ENCODE measurements at regions not wholly inside any gene's neighbourhood (a gene's known extent, or its start where the extent isn't known, plus 50 kb on each side); places are given as distances from the start of the nearest gene placed in this dataset.

DNA sequence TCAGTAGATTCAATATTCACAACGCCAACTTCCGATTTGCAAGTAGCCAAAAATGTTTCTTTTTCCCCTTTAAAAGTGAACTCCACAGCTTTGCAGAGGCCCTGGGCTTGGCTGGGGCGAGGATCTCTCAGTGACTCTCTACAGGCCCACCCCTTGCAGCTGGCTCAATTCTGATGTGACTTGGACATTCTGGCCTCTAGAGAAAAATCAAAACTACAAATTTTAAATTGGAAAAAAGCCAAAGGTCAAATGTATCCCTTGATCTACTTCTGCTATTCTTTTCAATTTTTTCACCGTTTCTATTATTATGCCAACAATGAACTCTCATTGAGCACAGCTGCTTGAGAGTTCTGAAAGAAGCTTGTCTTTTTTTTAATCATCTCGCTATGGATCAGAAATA, 245.9 kb upstream of the HS3ST5 start:
- Histone ChIP-seq H3K79me2 (replicated peaks; ENCODE audit: insufficient read depth) (no peaks in the 10 kb centered on the region), H3F3A (replicated peaks; ENCODE audit: low read depth) (no peaks in the 10 kb centered on the region), H2AFZ (no peak overlapping the region), H3K4me3 (no peak overlapping the region), H3K9me2 (ENCODE audit: insufficient read depth) (no peaks in the 10 kb centered on the region), H3K4me2 (no peak overlapping the region), H3K4me1 (ENCODE audit: insufficient read depth) (no peaks in the 10 kb centered on the region), H3K36me3 (ENCODE audit: insufficient read depth) (no peaks in the 10 kb centered on the region), H3K27ac (ENCODE audit: low read depth) (no peak overlapping the region), H3K27me3 (ENCODE audit: insufficient read depth) (no peaks in the 10 kb centered on the region), H4K20me1 (replicated peaks; ENCODE audit: insufficient read depth) (no peaks in the 10 kb centered on the region)
- H3K4me1 Mint-ChIP-seq = no peaks in the 10 kb centered on the region; the same call in 2 of the 3 replicates
- peaks cover 24% of the 10 kb centered on the region for H3K9me3 Mint-ChIP-seq
- H3K27ac Mint-ChIP-seq = no peak overlapping the region
- no peak overlapping the region for H3K4me3 Mint-ChIP-seq
- TF ChIP-seq, protein P1, sequence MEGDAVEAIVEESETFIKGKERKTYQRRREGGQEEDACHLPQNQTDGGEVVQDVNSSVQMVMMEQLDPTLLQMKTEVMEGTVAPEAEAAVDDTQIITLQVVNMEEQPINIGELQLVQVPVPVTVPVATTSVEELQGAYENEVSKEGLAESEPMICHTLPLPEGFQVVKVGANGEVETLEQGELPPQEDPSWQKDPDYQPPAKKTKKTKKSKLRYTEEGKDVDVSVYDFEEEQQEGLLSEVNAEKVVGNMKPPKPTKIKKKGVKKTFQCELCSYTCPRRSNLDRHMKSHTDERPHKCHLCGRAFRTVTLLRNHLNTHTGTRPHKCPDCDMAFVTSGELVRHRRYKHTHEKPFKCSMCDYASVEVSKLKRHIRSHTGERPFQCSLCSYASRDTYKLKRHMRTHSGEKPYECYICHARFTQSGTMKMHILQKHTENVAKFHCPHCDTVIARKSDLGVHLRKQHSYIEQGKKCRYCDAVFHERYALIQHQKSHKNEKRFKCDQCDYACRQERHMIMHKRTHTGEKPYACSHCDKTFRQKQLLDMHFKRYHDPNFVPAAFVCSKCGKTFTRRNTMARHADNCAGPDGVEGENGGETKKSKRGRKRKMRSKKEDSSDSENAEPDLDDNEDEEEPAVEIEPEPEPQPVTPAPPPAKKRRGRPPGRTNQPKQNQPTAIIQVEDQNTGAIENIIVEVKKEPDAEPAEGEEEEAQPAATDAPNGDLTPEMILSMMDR (conservative IDR thresholded peaks at IDR 0.05; ENCODE audit: low read depth in 2 of 2) = no peak
- TF ChIP-seq, protein P2, sequence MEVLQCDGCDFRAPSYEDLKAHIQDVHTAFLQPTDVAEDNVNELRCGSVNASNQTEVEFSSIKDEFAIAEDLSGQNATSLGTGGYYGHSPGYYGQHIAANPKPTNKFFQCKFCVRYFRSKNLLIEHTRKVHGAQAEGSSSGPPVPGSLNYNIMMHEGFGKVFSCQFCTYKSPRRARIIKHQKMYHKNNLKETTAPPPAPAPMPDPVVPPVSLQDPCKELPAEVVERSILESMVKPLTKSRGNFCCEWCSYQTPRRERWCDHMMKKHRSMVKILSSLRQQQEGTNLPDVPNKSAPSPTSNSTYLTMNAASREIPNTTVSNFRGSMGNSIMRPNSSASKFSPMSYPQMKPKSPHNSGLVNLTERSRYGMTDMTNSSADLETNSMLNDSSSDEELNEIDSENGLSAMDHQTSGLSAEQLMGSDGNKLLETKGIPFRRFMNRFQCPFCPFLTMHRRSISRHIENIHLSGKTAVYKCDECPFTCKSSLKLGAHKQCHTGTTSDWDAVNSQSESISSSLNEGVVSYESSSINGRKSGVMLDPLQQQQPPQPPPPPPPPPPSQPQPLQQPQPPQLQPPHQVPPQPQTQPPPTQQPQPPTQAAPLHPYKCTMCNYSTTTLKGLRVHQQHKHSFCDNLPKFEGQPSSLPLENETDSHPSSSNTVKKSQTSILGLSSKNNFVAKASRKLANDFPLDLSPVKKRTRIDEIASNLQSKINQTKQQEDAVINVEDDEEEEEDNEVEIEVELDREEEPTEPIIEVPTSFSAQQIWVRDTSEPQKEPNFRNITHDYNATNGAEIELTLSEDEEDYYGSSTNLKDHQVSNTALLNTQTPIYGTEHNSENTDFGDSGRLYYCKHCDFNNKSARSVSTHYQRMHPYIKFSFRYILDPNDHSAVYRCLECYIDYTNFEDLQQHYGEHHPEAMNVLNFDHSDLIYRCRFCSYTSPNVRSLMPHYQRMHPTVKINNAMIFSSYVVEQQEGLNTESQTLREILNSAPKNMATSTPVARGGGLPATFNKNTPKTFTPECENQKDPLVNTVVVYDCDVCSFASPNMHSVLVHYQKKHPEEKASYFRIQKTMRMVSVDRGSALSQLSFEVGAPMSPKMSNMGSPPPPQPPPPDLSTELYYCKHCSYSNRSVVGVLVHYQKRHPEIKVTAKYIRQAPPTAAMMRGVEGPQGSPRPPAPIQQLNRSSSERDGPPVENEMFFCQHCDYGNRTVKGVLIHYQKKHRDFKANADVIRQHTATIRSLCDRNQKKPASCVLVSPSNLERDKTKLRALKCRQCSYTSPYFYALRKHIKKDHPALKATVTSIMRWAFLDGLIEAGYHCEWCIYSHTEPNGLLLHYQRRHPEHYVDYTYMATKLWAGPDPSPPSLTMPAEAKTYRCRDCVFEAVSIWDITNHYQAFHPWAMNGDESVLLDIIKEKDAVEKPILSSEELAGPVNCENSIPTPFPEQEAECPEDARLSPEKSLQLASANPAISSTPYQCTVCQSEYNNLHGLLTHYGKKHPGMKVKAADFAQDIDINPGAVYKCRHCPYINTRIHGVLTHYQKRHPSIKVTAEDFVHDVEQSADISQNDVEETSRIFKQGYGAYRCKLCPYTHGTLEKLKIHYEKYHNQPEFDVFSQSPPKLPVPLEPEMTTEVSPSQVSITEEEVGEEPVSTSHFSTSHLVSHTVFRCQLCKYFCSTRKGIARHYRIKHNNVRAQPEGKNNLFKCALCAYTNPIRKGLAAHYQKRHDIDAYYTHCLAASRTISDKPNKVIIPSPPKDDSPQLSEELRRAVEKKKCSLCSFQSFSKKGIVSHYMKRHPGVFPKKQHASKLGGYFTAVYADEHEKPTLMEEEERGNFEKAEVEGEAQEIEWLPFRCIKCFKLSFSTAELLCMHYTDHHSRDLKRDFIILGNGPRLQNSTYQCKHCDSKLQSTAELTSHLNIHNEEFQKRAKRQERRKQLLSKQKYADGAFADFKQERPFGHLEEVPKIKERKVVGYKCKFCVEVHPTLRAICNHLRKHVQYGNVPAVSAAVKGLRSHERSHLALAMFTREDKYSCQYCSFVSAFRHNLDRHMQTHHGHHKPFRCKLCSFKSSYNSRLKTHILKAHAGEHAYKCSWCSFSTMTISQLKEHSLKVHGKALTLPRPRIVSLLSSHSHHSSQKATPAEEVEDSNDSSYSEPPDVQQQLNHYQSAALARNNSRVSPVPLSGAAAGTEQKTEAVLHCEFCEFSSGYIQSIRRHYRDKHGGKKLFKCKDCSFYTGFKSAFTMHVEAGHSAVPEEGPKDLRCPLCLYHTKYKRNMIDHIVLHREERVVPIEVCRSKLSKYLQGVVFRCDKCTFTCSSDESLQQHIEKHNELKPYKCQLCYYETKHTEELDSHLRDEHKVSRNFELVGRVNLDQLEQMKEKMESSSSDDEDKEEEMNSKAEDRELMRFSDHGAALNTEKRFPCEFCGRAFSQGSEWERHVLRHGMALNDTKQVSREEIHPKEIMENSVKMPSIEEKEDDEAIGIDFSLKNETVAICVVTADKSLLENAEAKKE (CRISPR knock-in tag; IDR thresholded peaks at IDR 0.05) = no peak
- no peak for TF ChIP-seq CREB1 (CRISPR knock-in tag; IDR thresholded peaks at IDR 0.05; ENCODE audit: low read depth)
- TF ChIP-seq ZNF114 (CRISPR knock-in tag; IDR thresholded peaks at IDR 0.05) = no peak
- no peak for TF ChIP-seq ZNF331 (CRISPR knock-in tag; IDR thresholded peaks at IDR 0.05; ENCODE audit: low read depth)
- no peak for TF ChIP-seq EZH2phosphoT487 (IDR thresholded peaks at IDR 0.05; ENCODE audit: unreplicated experiment)
- TF ChIP-seq, protein P3, sequence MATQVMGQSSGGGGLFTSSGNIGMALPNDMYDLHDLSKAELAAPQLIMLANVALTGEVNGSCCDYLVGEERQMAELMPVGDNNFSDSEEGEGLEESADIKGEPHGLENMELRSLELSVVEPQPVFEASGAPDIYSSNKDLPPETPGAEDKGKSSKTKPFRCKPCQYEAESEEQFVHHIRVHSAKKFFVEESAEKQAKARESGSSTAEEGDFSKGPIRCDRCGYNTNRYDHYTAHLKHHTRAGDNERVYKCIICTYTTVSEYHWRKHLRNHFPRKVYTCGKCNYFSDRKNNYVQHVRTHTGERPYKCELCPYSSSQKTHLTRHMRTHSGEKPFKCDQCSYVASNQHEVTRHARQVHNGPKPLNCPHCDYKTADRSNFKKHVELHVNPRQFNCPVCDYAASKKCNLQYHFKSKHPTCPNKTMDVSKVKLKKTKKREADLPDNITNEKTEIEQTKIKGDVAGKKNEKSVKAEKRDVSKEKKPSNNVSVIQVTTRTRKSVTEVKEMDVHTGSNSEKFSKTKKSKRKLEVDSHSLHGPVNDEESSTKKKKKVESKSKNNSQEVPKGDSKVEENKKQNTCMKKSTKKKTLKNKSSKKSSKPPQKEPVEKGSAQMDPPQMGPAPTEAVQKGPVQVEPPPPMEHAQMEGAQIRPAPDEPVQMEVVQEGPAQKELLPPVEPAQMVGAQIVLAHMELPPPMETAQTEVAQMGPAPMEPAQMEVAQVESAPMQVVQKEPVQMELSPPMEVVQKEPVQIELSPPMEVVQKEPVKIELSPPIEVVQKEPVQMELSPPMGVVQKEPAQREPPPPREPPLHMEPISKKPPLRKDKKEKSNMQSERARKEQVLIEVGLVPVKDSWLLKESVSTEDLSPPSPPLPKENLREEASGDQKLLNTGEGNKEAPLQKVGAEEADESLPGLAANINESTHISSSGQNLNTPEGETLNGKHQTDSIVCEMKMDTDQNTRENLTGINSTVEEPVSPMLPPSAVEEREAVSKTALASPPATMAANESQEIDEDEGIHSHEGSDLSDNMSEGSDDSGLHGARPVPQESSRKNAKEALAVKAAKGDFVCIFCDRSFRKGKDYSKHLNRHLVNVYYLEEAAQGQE (IDR thresholded peaks at IDR 0.05; ENCODE audit: unreplicated experiment) = no peak
- no peak for TF ChIP-seq EZH2 (IDR thresholded peaks at IDR 0.05; ENCODE audit: low read depth, unreplicated experiment)
- TF ChIP-seq, protein P4, sequence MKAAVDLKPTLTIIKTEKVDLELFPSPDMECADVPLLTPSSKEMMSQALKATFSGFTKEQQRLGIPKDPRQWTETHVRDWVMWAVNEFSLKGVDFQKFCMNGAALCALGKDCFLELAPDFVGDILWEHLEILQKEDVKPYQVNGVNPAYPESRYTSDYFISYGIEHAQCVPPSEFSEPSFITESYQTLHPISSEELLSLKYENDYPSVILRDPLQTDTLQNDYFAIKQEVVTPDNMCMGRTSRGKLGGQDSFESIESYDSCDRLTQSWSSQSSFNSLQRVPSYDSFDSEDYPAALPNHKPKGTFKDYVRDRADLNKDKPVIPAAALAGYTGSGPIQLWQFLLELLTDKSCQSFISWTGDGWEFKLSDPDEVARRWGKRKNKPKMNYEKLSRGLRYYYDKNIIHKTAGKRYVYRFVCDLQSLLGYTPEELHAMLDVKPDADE (IDR thresholded peaks at IDR 0.05) = no peak
- TF ChIP-seq NANOG (IDR thresholded peaks at IDR 0.05; ENCODE audit: borderline replicate concordance) = no peak
- TF ChIP-seq STAT1 (IDR thresholded peaks at IDR 0.05; ENCODE audit: unreplicated experiment) = no peak
- no peak for TF ChIP-seq JUNB (IDR thresholded peaks at IDR 0.05; ENCODE audit: unreplicated experiment)
- no peak for TF ChIP-seq POLR2AphosphoS5 (IDR thresholded peaks at IDR 0.05; ENCODE audit: low read depth)
- no peak for DNase-seq (ENCODE audit: low spot score)
- no peaks in the 10 kb centered on the region for H3K27me3 Mint-ChIP-seq (ENCODE audit: insufficient read depth, low read depth, poor library complexity)
- peaks cover 11% of the 10 kb centered on the region; the same call in 2 of the 3 replicates for H3K36me3 Mint-ChIP-seq (ENCODE audit: low read depth)
- no peak for ATAC-seq

Measured in GM23338 (cell line).